K562 (cell line): ENCODE measurements at regions not wholly inside any gene's neighbourhood (a gene's known extent, or its start where the extent isn't known, plus 50 kb on each side); places are given as distances from the start of the nearest gene placed in this dataset.

Source experiments
- ATAC-seq: fragments of 200-7000 bp; cut with Tn5 transposase; 3 replicates; pipeline ENCODE4 v1.9.1; 2020; ENCODE audit warnings: moderate library complexity
- BruUV-seq: library from RNA; stranded (reverse); fragments of 400-500 nt; replicated peaks from 2 replicates; lab custom pipeline; 2021; lab: Mats Ljungman, UMichigan
- CTCF ChIA-PET: fragments of 300-600 bp; formaldehyde crosslinking; extraction: SDS; loops from one replicate; lab custom pipeline; 2021; ENCODE audit warnings: low intra/inter-chr PET ratio; lab: Yijun Ruan, JAX
- POLR2A ChIA-PET: fragments of 300-600, 350-650 bp; sonication (Branson Sonifier 250); formaldehyde crosslinking; extraction: SDS; loops from one replicate; lab custom pipeline; 2021; ENCODE audit warnings: antibody characterized with exemption, inconsistent platforms; lab: Yijun Ruan, JAX
- DNase-seq, 4 experiments: peaks; one replicate each; pipeline versions ENCODE4 v3.0.0 to v3.0.0-alpha.2; 2011 to 2018; ENCODE audit warnings: low spot score in 3 of 4, mixed read lengths in 3 of 4; ENCODE audit errors: extremely low read depth in 1 of 4
- FAIRE-seq: peaks from 2 replicates; lab custom pipeline; 2011; peaks lifted over from hg19 to GRCh38; lab: Jason Lieb, UNC
- H2AFZ ChIP-seq: 2 replicates; pipeline ENCODE4 v1.6.0; 2011; ENCODE audit warnings: low read depth, low read length, control low read depth, inconsistent platforms
- H3K27ac ChIP-seq: fragments of 200-600 bp; 3 replicates; pipeline ENCODE4 v1.8.0; 2011; ENCODE audit warnings: low read depth, mild to moderate bottlenecking, control low read depth, inconsistent platforms, low read length, moderate library complexity, mixed read lengths; ENCODE audit errors: extremely low read depth
- H3K27me3 ChIP-seq, 2 experiments: fragments of 300-600 bp in 1 of 2; 2 replicates in 1 of 2; 3 replicates in 1 of 2; pipeline versions ENCODE4 v1.6.0 to v1.8.0; 2011; ENCODE audit warnings: inconsistent platforms in 2 of 2, low read length in 2 of 2, mild to moderate bottlenecking in 1 of 2, mixed read lengths in 1 of 2, moderate library complexity in 1 of 2; ENCODE audit not compliant: control insufficient read depth in 2 of 2, insufficient read depth in 2 of 2
- H3K36me3 ChIP-seq: fragments of 300-600 bp; 3 replicates; pipeline ENCODE4 v1.8.0; 2011; ENCODE audit warnings: mild to moderate bottlenecking, low read length, inconsistent platforms; ENCODE audit not compliant: control insufficient read depth, insufficient read depth
- H3K4me1 ChIP-seq, 2 experiments: fragments of 200-600 bp in 1 of 2; replicated peaks in 1 of 2; 2 replicates in 1 of 2; 3 replicates in 1 of 2; pipeline versions ENCODE4 v1.5.1 to v1.8.0; 2011; ENCODE audit warnings: inconsistent platforms in 2 of 2, low read length in 2 of 2, mild to moderate bottlenecking in 1 of 2, mixed read lengths in 1 of 2, moderate library complexity in 1 of 2; ENCODE audit not compliant: control insufficient read depth in 2 of 2, insufficient read depth in 2 of 2
- H3K4me2 ChIP-seq: 2 replicates; pipeline ENCODE4 v1.6.1; 2011; ENCODE audit warnings: low read length, control low read depth, inconsistent platforms, mixed read lengths; ENCODE audit not compliant: insufficient read depth
- H3K4me3 ChIP-seq: fragments of 200-600 bp; sonication (generic), shearing (Covaris generic); 2 replicates; pipeline ENCODE4 v1.5.1; 2016; ENCODE audit warnings: control low read depth, inconsistent platforms
- H3K79me2 ChIP-seq: fragments of 200-600 bp; 3 replicates; pipeline ENCODE4 v1.8.0; 2011; ENCODE audit warnings: low read length, inconsistent platforms; ENCODE audit not compliant: control insufficient read depth, insufficient read depth
- H3K9ac ChIP-seq, 2 experiments: 2 replicates each; pipeline versions ENCODE4 v1.6.0 to v1.6.1; 2011; ENCODE audit warnings: low read depth in 2 of 2, low read length in 2 of 2, control low read depth in 1 of 2, inconsistent platforms in 1 of 2, mild to moderate bottlenecking in 1 of 2, mixed read lengths in 1 of 2; ENCODE audit not compliant: insufficient read depth in 1 of 2
- H3K9me1 ChIP-seq: one replicate; pipeline ENCODE4 v1.6.0; 2011; ENCODE audit warnings: inconsistent platforms, mild to moderate bottlenecking, low read length, moderate library complexity; ENCODE audit not compliant: control insufficient read depth, insufficient read depth
- H3K9me3 ChIP-seq: replicated peaks from 2 replicates; pipeline ENCODE4 v1.5.1; 2011; ENCODE audit warnings: low read depth, low read length, inconsistent platforms; ENCODE audit not compliant: control insufficient read depth, insufficient read depth
- H4K20me1 ChIP-seq: replicated peaks from 2 replicates; pipeline ENCODE4 v1.6.1; 2011; ENCODE audit warnings: low read length, inconsistent platforms, mixed read lengths; ENCODE audit not compliant: control insufficient read depth, insufficient read depth
- FIP1L1 ChIP-seq: fragments of 200-400 bp; formaldehyde crosslinking; IDR thresholded peaks from 2 replicates; pipeline ENCODE4 v1.6.1; 2018; ENCODE audit warnings: mild to moderate bottlenecking, low read depth, low read length; ENCODE audit not compliant: poor library complexity, severe bottlenecking
- ILK ChIP-seq: fragments of 450-650 bp; IDR thresholded peaks from 2 replicates; pipeline ENCODE4 v1.6.1; 2016; ENCODE audit warnings: missing genetic modification characterization, low read depth, mild to moderate bottlenecking, missing compliant biosample characterization, moderate library complexity, borderline replicate concordance
- YBX1 ChIP-seq: fragments of 450-650 bp; IDR thresholded peaks from 2 replicates; pipeline ENCODE4 v1.7.1; 2016; ENCODE audit warnings: mild to moderate bottlenecking
- ZNF318 ChIP-seq, 2 experiments: fragments of 450-650 bp; IDR thresholded peaks; 2 replicates each; pipeline ENCODE4 v1.6.1; 2016; ENCODE audit warnings: mild to moderate bottlenecking in 2 of 2, borderline replicate concordance in 1 of 2, low read depth in 1 of 2, moderate library complexity in 1 of 2
- WGBS: fragments of 100-300 bp; shearing (Covaris generic); methylation state at CpG from one replicate; pipeline ENCODE4 v1.1.6; 2016; ENCODE audit warnings: low coverage, mixed read lengths; ENCODE audit not compliant: insufficient coverage; ENCODE audit errors: missing lambda C conversion rate; 5-methylcytosine and 5-hydroxymethylcytosine counted together
- in situ Hi-C: fragments of 300-500 bp; cut with MboI; formaldehyde crosslinking; loops from 4 replicates; pipeline ENCODE4 v1.15.0; 2018; ENCODE audit warnings: inconsistent platforms, mixed read lengths
- intact Hi-C: fragments of 100-400 bp; cut with micrococcal nuclease; formaldehyde crosslinking; loops from 2 replicates; pipeline ENCODE4 v1.14.2; 2022

DNA sequence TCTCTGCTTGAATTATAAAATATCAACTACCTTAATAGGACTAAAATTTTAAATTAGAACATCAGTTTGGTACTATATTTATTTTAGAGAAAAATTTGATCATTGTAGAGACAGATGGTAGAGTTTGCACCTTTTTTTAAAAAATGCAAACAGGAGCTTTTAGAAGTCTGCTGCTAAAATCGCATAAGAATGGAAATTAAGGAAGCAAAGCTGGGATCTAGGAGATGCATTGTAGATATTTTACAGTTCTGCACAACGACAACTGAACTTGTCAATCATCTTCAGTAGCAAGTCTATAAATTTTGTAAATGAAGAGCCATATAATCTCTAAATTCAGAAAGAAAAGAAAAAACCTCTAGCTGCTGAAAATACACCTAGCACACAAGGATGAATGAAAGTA lies 185.6 kb upstream of the KCNK2 start:
- intact Hi-C loops (no loop called here), in situ Hi-C loops (no loop called here)
- ChIA-PET CTCF (no interaction called here), POLR2A (interaction anchor here (0.8 kb wide), 1 partner anchor 266 kb away, joined by 6 read pairs; no protein-coding TSS in a partner anchor)
- Histone ChIP-seq H3K9ac (no peak overlapping the region), H3K27me3 (no peaks in the 10 kb centered on the region), H3K4me1 (no peaks in the 10 kb centered on the region), H3K79me2 (no peaks in the 10 kb centered on the region), H3K27ac (no peak overlapping the region), H3K36me3 (no peaks in the 10 kb centered on the region), H3K9me3 (no peaks in the 10 kb centered on the region), H3K4me2 (no peak overlapping the region), H4K20me1 (no peaks in the 10 kb centered on the region), H3K4me3 (no peak overlapping the region), H2AFZ (no peak overlapping the region), H3K9me1 (no peaks in the 10 kb centered on the region)
- 11% methylated on average over 2 of the region's 2 CpGs for WGBS
- DNase-seq (no peak), FAIRE-seq (no peak), ATAC-seq (no peak)
- BruUV-seq = no TSS peak
- TF ChIP-seq ILK (tag) = no peak
- TF ChIP-seq ZNF318 (IDR thresholded peaks at IDR 0.05; ENCODE audit: borderline replicate concordance in 1 of 2, low read depth in 1 of 2) = no peak
- TF ChIP-seq FIP1L1 = no peak
- no peak for TF ChIP-seq YBX1
